H9 (cell line): ENCODE measurements at regions not wholly inside any gene's neighbourhood (a gene's known extent, or its start where the extent isn't known, plus 50 kb on each side); places are given as distances from the start of the nearest gene placed in this dataset.

ENCODE experiments used
- DNase-seq: peaks from one replicate; pipeline ENCODE4 v3.0.0-alpha.2; 2017
- H2AFZ ChIP-seq: one replicate; pipeline ENCODE4 v1.6.1; 2013; ENCODE audit warnings: mild to moderate bottlenecking, low read length, control low read depth, moderate library complexity
- H2AK5ac ChIP-seq: 2 replicates; pipeline ENCODE4 v1.6.1; 2013; ENCODE audit warnings: low read length, control low read depth, mixed read lengths; ENCODE audit not compliant: insufficient read length
- H2BK120ac ChIP-seq: one replicate; pipeline ENCODE4 v1.6.1; 2013; ENCODE audit warnings: low read depth, mild to moderate bottlenecking, low read length, control low read depth, inconsistent platforms; ENCODE audit not compliant: poor library complexity, severe bottlenecking
- H2BK12ac ChIP-seq: 2 replicates; pipeline ENCODE4 v1.6.1; 2013; ENCODE audit warnings: low read length, control low read depth, mixed read lengths, low read depth; ENCODE audit not compliant: insufficient read length
- H2BK15ac ChIP-seq: 2 replicates; pipeline ENCODE4 v1.6.1; 2013; ENCODE audit warnings: low read depth, low read length, control low read depth
- H2BK20ac ChIP-seq: one replicate; pipeline ENCODE4 v1.6.1; 2013; ENCODE audit warnings: low read depth, mild to moderate bottlenecking, low read length, control low read depth, inconsistent platforms; ENCODE audit not compliant: poor library complexity, severe bottlenecking
- H2BK5ac ChIP-seq: 2 replicates; pipeline ENCODE4 v1.6.1; 2013; ENCODE audit warnings: low read length, control low read depth, mixed read lengths; ENCODE audit not compliant: insufficient read length
- H3K14ac ChIP-seq: 2 replicates; pipeline ENCODE4 v1.6.1; 2013; ENCODE audit warnings: low read length, control low read depth; ENCODE audit not compliant: insufficient read depth
- H3K18ac ChIP-seq: 2 replicates; pipeline ENCODE4 v1.6.1; 2013; ENCODE audit warnings: low read depth, mild to moderate bottlenecking, mixed read lengths, low read length, control low read depth; ENCODE audit not compliant: insufficient read length
- H3K23ac ChIP-seq: 2 replicates; pipeline ENCODE4 v1.6.1; 2013; ENCODE audit warnings: low read length, control low read depth, mixed read lengths, low read depth; ENCODE audit not compliant: insufficient read length
- H3K23me2 ChIP-seq: 2 replicates; pipeline ENCODE4 v1.6.1; 2013; ENCODE audit warnings: low read depth, mild to moderate bottlenecking, mixed read lengths, low read length, control low read depth; ENCODE audit not compliant: insufficient read length, poor library complexity, severe bottlenecking
- H3K27ac ChIP-seq: 2 replicates; pipeline ENCODE4 v1.5.1; 2013; ENCODE audit warnings: low read length, control low read depth, mixed read lengths, low read depth; ENCODE audit not compliant: insufficient read length
- H3K27me3 ChIP-seq: 2 replicates; pipeline ENCODE4 v1.6.1; 2013; ENCODE audit warnings: low read length, control low read depth, inconsistent platforms; ENCODE audit not compliant: insufficient read depth
- H3K4ac ChIP-seq: 2 replicates; pipeline ENCODE4 v1.6.1; 2013; ENCODE audit warnings: low read depth, mild to moderate bottlenecking, control low read depth, inconsistent platforms, low read length, moderate library complexity
- H3K4me1 ChIP-seq: 2 replicates; pipeline ENCODE4 v1.6.1; 2013; ENCODE audit warnings: low read length, control low read depth, inconsistent platforms; ENCODE audit not compliant: insufficient read depth
- H3K4me2 ChIP-seq: 2 replicates; pipeline ENCODE4 v1.6.1; 2013; ENCODE audit warnings: low read length, control low read depth, mixed read lengths; ENCODE audit not compliant: insufficient read length, insufficient read depth
- H3K56ac ChIP-seq: 2 replicates; pipeline ENCODE4 v1.6.1; 2013; ENCODE audit warnings: low read depth, mild to moderate bottlenecking, mixed read lengths, low read length, control low read depth; ENCODE audit not compliant: insufficient read length
- H3K79me1 ChIP-seq: 2 replicates; pipeline ENCODE4 v1.6.1; 2013; ENCODE audit warnings: low read depth, mild to moderate bottlenecking, moderate library complexity, low read length, control low read depth, inconsistent platforms; ENCODE audit not compliant: insufficient read depth, poor library complexity, severe bottlenecking
- H3K79me2 ChIP-seq: 2 replicates; pipeline ENCODE4 v1.6.1; 2013; ENCODE audit warnings: low read length, control low read depth, inconsistent platforms; ENCODE audit not compliant: insufficient read depth
- H3K9ac ChIP-seq: 2 replicates; pipeline ENCODE4 v1.6.1; 2013; ENCODE audit warnings: low read length, control low read depth, mixed read lengths; ENCODE audit not compliant: insufficient read length; ENCODE audit errors: extremely low read depth
- H3K9me3 ChIP-seq: one replicate; pipeline ENCODE4 v1.6.1; 2013; ENCODE audit warnings: low read depth, low read length, inconsistent platforms; ENCODE audit not compliant: control insufficient read depth
- H3T11ph ChIP-seq: one replicate; pipeline ENCODE4 v1.6.1; 2013; ENCODE audit warnings: mild to moderate bottlenecking, low read length, control low read depth, inconsistent platforms
- H4K20me1 ChIP-seq: one replicate; pipeline ENCODE4 v1.6.1; 2013; ENCODE audit not compliant: control insufficient read depth, insufficient read length, insufficient read depth
- H4K5ac ChIP-seq: 2 replicates; pipeline ENCODE4 v1.6.1; 2013; ENCODE audit warnings: low read depth, mild to moderate bottlenecking, mixed read lengths, low read length, control low read depth; ENCODE audit not compliant: insufficient read length
- H4K8ac ChIP-seq: replicated peaks from 2 replicates; pipeline ENCODE4 v1.6.1; 2013; ENCODE audit warnings: low read length, control low read depth, mixed read lengths, low read depth; ENCODE audit not compliant: insufficient read length
- H4K91ac ChIP-seq: 2 replicates; pipeline ENCODE4 v1.6.1; 2013; ENCODE audit warnings: low read depth, mild to moderate bottlenecking, moderate library complexity, mixed read lengths, low read length, control low read depth; ENCODE audit not compliant: insufficient read length
- H3K27ac Mint-ChIP-seq, 3 experiments: 2 replicates in 2 of 3; 3 replicates in 1 of 3; pipeline ENCODE4 v1.8.0; 2020 to 2021; ENCODE audit warnings: mixed read lengths in 3 of 3, mild to moderate bottlenecking in 1 of 3, moderate library complexity in 1 of 3
- H3K27me3 Mint-ChIP-seq: 2 replicates; pipeline ENCODE4 v1.8.0; 2021; ENCODE audit warnings: low read depth, mild to moderate bottlenecking, moderate library complexity, mixed read lengths
- H3K36me3 Mint-ChIP-seq, 3 experiments: 2 replicates in 2 of 3; 3 replicates in 1 of 3; pipeline ENCODE4 v1.8.0; 2020 to 2021; ENCODE audit warnings: low read depth in 3 of 3, mixed read lengths in 3 of 3; ENCODE audit not compliant: insufficient read depth in 1 of 3
- H3K4me1 Mint-ChIP-seq, 2 experiments: 2 replicates each; pipeline ENCODE4 v1.8.0; 2020; ENCODE audit warnings: mixed read lengths in 2 of 2
- H3K4me3 Mint-ChIP-seq, 2 experiments: 2 replicates in 1 of 2; 3 replicates in 1 of 2; pipeline ENCODE4 v1.8.0; 2020 to 2021; ENCODE audit warnings: mild to moderate bottlenecking in 2 of 2, mixed read lengths in 2 of 2, moderate library complexity in 1 of 2
- H3K9me3 Mint-ChIP-seq, 2 experiments: 2 replicates in 1 of 2; 3 replicates in 1 of 2; pipeline ENCODE4 v1.8.0; 2020; ENCODE audit warnings: mild to moderate bottlenecking in 2 of 2, mixed read lengths in 2 of 2, moderate library complexity in 1 of 2
- WGBS: extraction: QIAGEN DNeasy Blood & Tissue Kit; methylation state at CpG from one replicate; pipeline ENCODE4 v1.1.7; 2013; ENCODE audit warnings: missing lambda C conversion rate, low lambda C conversion rate, mixed read lengths; ENCODE audit not compliant: insufficient read length; ENCODE audit errors: extremely low coverage; 5-methylcytosine and 5-hydroxymethylcytosine counted together
- TF ChIP-seq, protein P1 (sequence below): fragments of 200-600 bp; sonication (generic); conservative IDR thresholded peaks from 3 replicates; pipeline ENCODE4 v1.8.0; 2021; ENCODE audit warnings: antibody characterized with exemption, mild to moderate bottlenecking

DNA sequence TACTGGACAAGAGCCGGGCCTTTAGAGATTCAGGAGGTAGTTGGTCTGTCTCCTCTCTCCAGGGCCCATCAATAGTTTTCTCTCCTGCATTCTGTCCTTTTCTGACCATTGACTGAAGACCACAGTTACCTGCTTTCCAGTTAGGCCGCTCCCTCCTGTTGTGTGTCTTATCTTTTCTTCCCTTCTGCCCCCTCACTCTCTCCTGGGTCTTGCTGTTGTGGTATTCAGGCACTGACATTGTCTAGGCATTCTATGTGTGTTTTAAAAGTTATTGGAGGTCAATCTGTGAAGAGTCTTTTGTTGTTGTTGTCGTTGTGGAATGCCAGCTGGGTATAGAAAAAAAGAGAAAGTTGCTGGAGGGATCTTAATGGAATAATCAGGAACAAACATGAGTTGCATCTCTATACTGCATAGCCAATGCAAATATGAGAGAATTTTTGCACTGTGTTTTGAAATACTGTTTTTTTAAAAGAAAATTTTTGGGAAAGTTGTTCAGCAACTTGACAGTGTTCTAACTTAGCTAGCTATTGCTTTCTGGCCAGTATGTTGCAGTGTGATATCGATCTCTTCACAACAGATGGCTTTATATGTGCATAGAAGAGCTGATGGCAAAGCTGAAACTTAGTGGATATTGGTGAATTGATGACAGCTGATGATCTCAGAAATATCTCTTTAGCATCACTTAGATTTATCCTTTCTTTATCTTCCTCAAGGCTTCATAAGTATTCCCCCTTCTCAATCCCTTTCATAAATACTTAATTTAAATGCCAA, 240.7 kb downstream of the C4orf33 start:
- 0 out of 5 replicates have a peak, but pooled peaks cover 2 to 3% of the 10 kb centered on the region in 2 experiments for H3K9me3 Mint-ChIP-seq
- no peak overlapping the region for H2BK15ac ChIP-seq
- peaks cover 3% of the 10 kb centered on the region for H3K23me2 ChIP-seq
- no CpG with 5 or more reads among the region's 4 CpGs for WGBS
- no peak overlapping the region for H4K5ac ChIP-seq
- H3K27ac Mint-ChIP-seq = peak overlapping the region in 1 of 3 experiments; percentile 24; a peak in 3 of 7 replicates
- H3K4me3 Mint-ChIP-seq = no peak overlapping the region
- H2BK12ac ChIP-seq = no peak overlapping the region
- H3K4me1 Mint-ChIP-seq = peaks cover 14 to 26% of the 10 kb centered on the region in 2 experiments
- H2BK20ac ChIP-seq = no peak overlapping the region
- no peaks in the 10 kb centered on the region; the same call in 1 of the 2 replicates for H3K27me3 Mint-ChIP-seq
- DNase-seq = no peak
- H2BK5ac ChIP-seq = no peak overlapping the region
- no peak overlapping the region for H2AFZ ChIP-seq
- H3K79me1 ChIP-seq = no peaks in the 10 kb centered on the region
- H3K4me2 ChIP-seq = no peak overlapping the region
- H3K4me1 ChIP-seq = no peaks in the 10 kb centered on the region; the same call in 1 of the 2 replicates
- H3K9me3 ChIP-seq = no peaks in the 10 kb centered on the region
- no peak overlapping the region for H3K27ac ChIP-seq
- no peak overlapping the region for H3K4ac ChIP-seq
- H3K23ac ChIP-seq = no peak overlapping the region
- H3K27me3 ChIP-seq = no peaks in the 10 kb centered on the region
- peaks cover 0 to 3% (median 0%) of the 10 kb centered on the region in 3 experiments; a peak in 2 of 7 replicates for H3K36me3 Mint-ChIP-seq
- 0 out of 2 replicates have a peak, but pooled peaks cover 1% of the 10 kb centered on the region for H3K79me2 ChIP-seq
- no peak overlapping the region for H4K91ac ChIP-seq
- TF ChIP-seq, protein P1, sequence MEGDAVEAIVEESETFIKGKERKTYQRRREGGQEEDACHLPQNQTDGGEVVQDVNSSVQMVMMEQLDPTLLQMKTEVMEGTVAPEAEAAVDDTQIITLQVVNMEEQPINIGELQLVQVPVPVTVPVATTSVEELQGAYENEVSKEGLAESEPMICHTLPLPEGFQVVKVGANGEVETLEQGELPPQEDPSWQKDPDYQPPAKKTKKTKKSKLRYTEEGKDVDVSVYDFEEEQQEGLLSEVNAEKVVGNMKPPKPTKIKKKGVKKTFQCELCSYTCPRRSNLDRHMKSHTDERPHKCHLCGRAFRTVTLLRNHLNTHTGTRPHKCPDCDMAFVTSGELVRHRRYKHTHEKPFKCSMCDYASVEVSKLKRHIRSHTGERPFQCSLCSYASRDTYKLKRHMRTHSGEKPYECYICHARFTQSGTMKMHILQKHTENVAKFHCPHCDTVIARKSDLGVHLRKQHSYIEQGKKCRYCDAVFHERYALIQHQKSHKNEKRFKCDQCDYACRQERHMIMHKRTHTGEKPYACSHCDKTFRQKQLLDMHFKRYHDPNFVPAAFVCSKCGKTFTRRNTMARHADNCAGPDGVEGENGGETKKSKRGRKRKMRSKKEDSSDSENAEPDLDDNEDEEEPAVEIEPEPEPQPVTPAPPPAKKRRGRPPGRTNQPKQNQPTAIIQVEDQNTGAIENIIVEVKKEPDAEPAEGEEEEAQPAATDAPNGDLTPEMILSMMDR = no peak
- H3T11ph ChIP-seq = no peak overlapping the region
- H3K18ac ChIP-seq = no peak overlapping the region
- H4K8ac ChIP-seq = no peak overlapping the region
- H3K9ac ChIP-seq = no peak overlapping the region
- no peak overlapping the region for H2BK120ac ChIP-seq
- no peak overlapping the region for H2AK5ac ChIP-seq
- no peaks in the 10 kb centered on the region for H4K20me1 ChIP-seq
- H3K14ac ChIP-seq = no peak overlapping the region; the same call in 1 of the 2 replicates
- H3K56ac ChIP-seq = no peak overlapping the region
